GM12874 (cell line): ENCODE measurements at regions not wholly inside any gene's neighbourhood (a gene's known extent, or its start where the extent isn't known, plus 50 kb on each side); places are given as distances from the start of the nearest gene placed in this dataset.

Source experiments
- CTCF ChIP-seq: IDR thresholded peaks from 2 replicates; pipeline ENCODE4 v1.5.1; 2011; ENCODE audit warnings: low read depth, mild to moderate bottlenecking, control low read depth, low read length, moderate library complexity; ENCODE audit not compliant: insufficient read depth

GRCh38 chr20:40563296-40563950, 125.6 kb downstream of the MAFB start:
- TF ChIP-seq CTCF = no peak

GRCh38 chr20:40562031-40562430, 127.0 kb downstream of the MAFB start:
- TF ChIP-seq CTCF = no peak

GRCh38 chr20:40561187-40561586, 127.8 kb downstream of the MAFB start:
- TF ChIP-seq CTCF = no peak

GRCh38 chr20:40558212-40558611, 130.8 kb downstream of the MAFB start:
- TF ChIP-seq CTCF = no peak

- no peak for TF ChIP-seq CTCF
These were observed 137.9 kb downstream of the MAFB start for GRCh38 chr20:40551125-40551530.

- TF ChIP-seq CTCF = no peak
These were observed 141.4 kb downstream of the MAFB start for GRCh38 chr20:40547483-40548091.

GRCh38 chr20:40545478-40545877, 143.6 kb downstream of the MAFB start:
- TF ChIP-seq CTCF = no peak
